NCI-H748 treated with DMSO at 0.1 percent for 48 hours (cell line): ENCODE measurements at regions not wholly inside any gene's neighbourhood (a gene's known extent, or its start where the extent isn't known, plus 50 kb on each side); places are given as distances from the start of the nearest gene placed in this dataset.
"Not testable (repeated sequence)": the region's sequence is repeated elsewhere in the genome, so short reads cannot be mapped to it uniquely, and the experiment has no call there.

ENCODE experiments used
- DNase-seq: peaks from one replicate; lab custom pipeline; 2025; lab: John Stamatoyannopoulos, UW

- no peak for DNase-seq
These were observed 368.9 kb downstream of the UTRN start for GRCh38 chr6:144653885-144654505.

GRCh38 chr6:144654506-144654905 lies 369.4 kb downstream of the UTRN start:
- DNase-seq, result no peak

DNA sequence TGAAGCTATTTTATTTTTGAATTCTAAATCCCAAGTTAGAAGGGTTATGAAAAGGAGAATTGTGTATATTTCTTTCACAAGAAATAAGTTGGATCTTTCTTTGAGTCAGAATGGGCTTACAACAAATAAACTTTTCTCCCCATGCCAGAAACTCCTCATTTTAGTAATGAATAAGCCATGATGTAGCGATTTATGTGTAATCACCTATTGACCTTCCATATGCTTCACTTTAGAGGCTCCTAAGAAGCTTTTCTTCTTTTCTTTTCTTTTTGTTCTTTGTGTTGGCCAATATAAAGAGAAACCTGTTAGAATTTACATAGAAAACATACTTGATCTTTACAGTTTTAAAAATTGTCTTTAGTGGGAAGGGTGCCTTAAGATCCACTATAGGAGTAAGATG lies 370.2 kb downstream of the UTRN start:
- no peak for DNase-seq

DNA sequence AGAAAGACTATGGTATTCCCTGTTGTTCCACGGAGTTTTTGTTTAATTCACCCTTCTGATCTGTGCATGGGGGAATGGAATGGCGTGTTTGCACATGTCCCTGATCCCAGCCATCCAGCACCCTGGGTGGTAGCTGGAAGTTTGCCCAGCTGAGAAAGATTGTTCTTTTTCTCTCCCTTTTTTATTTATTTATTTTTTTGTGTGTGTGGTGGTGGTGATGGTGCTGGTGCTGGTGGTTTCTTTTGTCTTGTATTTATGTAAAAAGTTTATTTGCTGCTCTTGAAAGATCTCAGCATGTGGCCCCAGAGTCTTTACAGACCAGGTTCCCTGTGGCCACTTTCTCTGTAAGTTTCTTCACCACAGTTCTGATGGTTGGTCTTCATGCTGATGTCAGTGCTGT lies 372.6 kb downstream of the UTRN start:
- DNase-seq, result peak; percentile 67

DNA sequence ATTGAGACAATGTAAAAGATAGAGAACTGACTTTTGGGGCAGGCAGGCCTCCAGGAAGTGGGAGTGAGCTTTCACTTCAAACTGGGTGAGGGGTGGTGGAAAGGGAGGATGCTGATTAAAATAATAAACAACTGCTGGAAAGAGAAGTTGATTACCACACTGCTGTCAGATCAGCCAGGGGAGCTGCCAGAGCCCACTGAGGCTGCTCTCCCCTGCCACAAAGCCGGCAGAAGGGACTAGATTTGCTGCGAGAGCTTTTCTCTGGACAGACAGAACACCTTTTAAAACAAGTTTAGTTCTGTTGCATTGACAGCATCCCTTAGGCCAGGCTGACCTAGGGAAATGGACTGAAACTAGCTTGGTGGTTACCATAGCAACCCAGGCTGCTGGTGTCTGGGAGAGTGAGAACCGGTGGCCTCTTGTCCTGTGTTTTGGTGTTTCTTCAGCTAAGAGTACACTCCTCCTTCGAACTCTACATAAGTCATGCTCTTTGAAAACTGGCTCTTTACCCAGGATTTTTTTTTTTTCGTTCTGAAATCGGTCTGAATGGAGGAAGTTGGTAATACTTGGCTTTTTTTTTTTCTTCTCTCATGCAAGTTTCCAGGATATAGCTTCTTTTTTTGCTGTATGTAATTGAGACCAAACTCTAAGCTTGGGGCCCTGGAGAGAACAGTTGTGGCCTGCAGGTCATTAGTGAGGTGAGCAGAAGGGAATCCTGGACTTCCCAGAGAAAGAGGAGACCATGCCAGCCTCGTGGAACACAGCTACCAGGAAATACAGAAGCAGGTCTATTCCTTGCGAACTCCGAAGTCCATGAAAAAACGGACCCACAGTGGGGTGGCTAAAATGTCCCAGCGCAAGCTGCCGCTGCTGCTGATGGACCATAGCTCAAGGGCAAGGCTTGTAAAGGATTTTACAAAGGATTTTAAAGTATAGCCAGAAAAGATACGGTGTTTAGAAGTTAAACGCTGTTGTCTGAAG lies 374.4 kb downstream of the UTRN start:
- peak; percentile 63 for DNase-seq

DNA sequence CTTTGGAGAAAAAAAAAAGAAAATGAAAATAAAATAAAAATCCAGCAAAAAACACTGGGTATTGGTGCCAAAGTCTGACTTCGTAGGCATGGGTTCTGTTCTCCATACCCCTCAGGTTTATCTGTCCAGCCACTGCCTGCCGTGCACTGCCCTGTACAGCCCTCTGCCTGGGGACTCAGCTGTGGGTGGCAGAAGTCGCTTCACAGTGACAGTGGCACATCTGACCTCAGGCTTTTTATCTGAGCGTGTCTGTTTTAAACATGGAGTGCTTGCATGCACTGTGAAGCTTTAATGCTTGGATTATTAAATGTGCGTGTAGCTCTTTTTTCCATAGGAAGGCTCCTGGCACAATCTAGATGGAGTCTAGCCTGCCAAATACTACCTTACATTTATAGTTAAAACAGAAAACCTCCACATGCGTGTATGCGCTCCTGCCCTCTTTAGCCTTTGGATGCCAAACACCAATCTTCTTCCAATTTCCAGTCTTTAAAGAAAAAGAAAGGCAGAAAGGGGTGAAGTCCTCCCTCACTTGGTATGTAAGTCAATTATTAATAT lies 375.5 kb downstream of the UTRN start:
- no peak for DNase-seq

DNA sequence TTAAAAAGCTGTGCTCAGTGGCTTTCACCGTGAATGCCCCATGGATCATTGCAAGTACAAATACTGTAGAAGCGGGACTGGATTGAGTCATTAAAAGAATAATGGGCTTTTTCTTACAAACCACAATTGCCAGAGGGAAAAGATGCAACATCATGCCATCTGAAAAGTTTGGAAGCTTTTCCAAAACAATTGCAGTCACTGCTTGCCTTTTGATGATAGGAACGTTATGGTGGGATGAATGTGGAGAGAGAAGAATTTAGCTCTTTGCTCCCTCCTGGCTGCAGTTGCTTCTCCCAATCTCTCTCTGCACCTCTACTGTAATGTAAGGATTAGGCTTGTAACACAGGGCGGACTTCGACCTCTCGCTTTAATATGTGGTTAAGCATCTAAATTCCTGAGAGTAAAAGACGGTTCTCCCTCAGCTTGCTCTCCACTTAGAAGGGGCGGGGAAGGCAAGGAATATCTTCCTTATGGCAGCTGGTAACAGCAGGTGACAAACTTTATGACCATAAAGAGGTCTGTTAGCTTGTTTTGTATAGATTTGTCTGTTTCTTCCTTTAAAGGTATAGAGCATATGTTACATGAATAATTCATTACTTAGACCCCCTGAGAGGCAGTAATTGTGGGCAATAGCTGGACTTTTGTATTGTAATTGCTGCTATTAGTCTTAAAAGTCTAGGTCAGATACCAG lies 376.1 kb downstream of the UTRN start:
- peak; percentile 87 for DNase-seq

- DNase-seq, result no peak
These were observed 377.8 kb downstream of the UTRN start for GRCh38 chr6:144662812-144663365.

DNA sequence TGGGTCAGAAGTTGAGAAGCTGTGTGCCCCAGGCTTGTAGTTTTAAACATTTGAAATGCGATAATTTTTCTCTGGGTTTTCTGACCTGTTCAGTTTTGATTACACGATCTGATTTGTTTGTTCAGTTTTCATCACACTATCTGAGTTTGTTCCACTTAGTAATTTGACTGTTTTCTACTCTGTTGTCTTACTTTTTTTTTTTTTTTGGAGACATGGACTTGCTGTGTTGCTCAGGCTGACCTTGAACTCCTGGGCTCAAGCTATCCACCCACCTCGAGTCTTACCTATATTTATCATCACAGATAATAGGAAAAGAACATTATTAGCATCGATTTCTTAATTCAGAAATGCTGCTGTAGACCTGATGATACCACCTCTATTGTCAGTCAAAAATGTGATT lies 379.1 kb downstream of the UTRN start:
- DNase-seq, result no peak

DNA sequence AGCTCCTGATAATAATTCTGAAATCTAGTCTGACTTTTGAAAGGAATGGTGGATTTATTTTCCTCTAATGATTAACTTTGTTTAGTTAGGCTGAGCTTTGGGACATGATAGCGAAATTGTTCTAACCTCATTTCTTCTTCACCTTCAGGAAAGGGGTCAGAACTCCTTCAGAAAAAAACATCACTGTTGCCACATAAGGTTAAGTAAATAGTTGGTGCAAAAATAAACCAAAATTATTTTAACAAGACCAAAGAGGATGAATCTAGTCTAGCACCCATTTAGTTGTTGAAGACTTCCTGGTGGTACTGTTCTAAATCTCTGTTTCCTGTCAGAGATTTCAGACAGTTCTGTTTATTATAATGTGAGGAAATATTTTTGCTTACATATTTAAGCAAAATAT lies 379.8 kb downstream of the UTRN start:
- no peak for DNase-seq

- peak; percentile 8 for DNase-seq
These were observed 380.9 kb downstream of the UTRN start for GRCh38 chr6:144665932-144666450.

GRCh38 chr6:144666781-144667180 lies 381.6 kb downstream of the UTRN start:
- DNase-seq, result no peak

DNA sequence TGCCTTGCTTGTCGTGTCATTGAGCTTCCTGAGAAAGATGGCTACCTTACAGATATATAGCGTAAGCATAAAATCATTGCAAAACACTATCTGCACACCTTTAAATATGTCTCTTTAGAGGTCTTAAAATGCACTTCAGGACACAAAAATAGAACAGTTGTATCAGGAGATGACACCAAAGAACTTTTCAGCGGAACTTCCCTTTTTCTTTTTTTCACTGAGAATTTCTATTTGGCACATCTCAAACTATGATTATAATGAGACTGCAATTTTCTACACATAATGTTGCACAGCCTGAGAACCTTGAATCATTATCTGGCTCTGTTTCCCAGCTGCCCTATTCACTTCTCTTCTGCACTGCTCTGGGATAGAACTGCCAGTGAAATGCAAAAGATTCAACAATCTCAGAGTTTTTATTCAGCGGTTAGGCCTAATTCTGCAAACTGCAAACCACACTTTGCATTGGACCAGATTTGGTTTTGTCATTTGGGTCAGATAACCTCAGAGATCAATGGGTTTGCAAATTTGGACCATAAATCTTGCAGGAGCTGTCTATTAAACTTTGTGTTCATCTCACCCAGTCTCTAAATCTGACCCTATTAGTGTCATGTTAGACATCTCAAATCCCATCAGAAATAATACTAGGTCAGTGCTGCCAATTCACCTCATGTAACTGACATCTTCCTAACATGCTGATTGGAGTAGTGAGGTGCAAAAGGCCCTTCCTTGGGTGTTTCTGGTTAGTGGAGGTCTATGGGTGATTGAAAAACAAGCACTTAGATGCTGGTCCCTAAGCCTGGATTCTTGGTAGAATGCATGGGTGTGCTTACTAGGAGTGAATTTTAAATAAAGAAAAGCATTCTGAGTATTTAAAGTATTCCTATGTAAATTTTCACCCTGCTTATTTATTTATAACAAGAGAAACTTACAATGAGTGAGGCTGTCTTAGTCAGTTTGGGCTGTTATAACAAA lies 382.7 kb downstream of the UTRN start:
- DNase-seq, result no peak

- DNase-seq, result not testable (repeated sequence)
These were observed 385.1 kb downstream of the UTRN start for GRCh38 chr6:144670259-144670658.

DNA sequence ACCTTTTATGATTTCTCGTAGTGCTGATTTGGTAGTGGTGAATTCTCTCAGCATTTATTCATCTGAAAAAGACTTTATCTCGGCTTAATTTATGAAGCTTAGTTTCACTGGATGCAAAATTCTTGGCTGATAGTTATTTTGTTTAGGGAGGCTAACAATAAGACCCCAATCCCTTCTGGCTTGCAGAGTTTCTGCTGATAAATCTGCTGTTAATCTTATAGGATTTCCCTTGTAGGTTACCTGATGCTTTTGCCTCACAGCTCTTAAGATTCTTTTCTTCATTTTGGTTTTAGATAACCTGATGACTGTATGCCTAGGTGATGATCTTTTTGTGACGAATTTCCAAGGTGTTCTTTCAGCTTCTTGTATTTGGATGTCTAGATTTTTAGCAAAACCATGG lies 388.7 kb downstream of the UTRN start:
- DNase-seq, result no peak

DNA sequence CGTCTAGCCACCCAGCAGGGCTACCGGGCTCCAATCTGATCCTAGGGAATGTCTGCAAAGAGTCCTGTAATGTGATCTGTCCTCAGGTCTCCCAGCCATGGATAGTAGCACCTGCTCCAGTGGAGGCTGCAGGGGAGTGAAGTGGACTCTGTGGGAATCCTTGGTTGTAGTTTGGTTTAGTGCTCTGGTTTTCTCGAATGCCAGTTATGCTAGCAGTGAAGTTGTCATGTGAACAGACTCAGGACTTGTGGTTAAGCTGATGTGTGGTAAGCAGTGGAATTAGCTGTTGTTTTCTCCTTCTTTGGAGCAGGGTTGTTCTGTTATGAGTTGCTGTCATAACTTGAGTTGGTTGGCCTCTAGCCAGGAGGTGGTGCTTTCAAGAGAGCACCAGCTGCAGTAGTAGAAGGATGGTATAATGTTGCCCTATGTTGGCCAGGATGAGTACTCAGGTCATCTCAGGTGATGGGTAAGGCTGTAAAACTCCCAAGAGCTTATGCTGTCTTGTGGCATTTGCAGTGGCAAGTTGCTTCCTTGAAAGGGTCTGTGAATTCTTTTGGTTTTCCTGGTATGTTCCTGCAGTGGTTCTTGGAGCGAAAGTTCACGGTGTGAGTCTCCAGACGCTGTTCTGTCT lies 390.2 kb downstream of the UTRN start:
- no peak for DNase-seq

DNA sequence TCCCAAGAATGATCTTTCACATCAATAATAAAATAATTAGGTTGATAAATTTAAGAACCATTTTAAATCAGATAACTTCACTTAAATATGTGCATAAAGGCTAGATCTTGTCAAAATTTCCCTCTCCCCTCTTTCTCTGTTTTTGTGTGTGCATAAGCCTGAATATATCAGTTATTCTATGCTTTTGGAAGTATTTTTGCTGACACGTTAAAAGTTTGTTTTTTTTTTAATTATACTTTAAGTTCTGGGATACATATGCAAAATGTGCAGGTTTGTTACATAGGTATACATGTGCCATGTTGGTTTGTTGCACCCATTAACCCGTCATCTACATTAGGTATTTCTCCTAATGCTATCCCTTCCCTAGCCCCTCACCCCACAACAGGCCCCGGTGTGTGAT lies 391.2 kb downstream of the UTRN start:
- not testable (repeated sequence) for DNase-seq

GRCh38 chr6:144677263-144677662 lies 392.1 kb downstream of the UTRN start:
- not testable (repeated sequence) for DNase-seq

GRCh38 chr6:144678844-144679243 lies 393.7 kb downstream of the UTRN start:
- DNase-seq, result no peak

- DNase-seq, result no peak
These were observed 396.2 kb downstream of the UTRN start for GRCh38 chr6:144681334-144681733.
